WERI-Rb-1 (cell line): ENCODE measurements at regions not wholly inside any gene's neighbourhood (a gene's known extent, or its start where the extent isn't known, plus 50 kb on each side); places are given as distances from the start of the nearest gene placed in this dataset.
A peak's percentile ranks its signal among the peaks of the same experiment; 100 is the strongest.

Source experiments
- DNase-seq: peaks from one replicate; pipeline ENCODE4 v3.0.0-alpha.2; 2020
- H3K27ac ChIP-seq: fragments of 250-450 bp; sonication (Bioruptor Pico); 2 replicates; pipeline ENCODE4 v1.5.1; 2020; ENCODE audit warnings: mild to moderate bottlenecking, moderate library complexity
- H3K27me3 ChIP-seq: fragments of 250-450 bp; sonication (Bioruptor Pico); 2 replicates; pipeline ENCODE4 v1.5.1; 2021; ENCODE audit warnings: mild to moderate bottlenecking, low read depth, moderate library complexity; ENCODE audit not compliant: insufficient read depth, severe bottlenecking
- H3K36me3 ChIP-seq: fragments of 250-450 bp; sonication (Bioruptor Pico); 2 replicates; pipeline ENCODE4 v1.5.1; 2020; ENCODE audit warnings: mild to moderate bottlenecking, moderate library complexity
- H3K4me3 ChIP-seq: 2 replicates; pipeline ENCODE4 v1.5.1; 2011; ENCODE audit warnings: low read depth, mild to moderate bottlenecking, control low read depth, low read length
- H3K9me3 ChIP-seq: fragments of 250-450 bp; sonication (Bioruptor Pico); 2 replicates; pipeline ENCODE4 v1.5.1; 2021; ENCODE audit warnings: mild to moderate bottlenecking, moderate library complexity; ENCODE audit not compliant: severe bottlenecking
- TF ChIP-seq, protein P1 (sequence below): IDR thresholded peaks from 2 replicates; pipeline ENCODE4 v1.5.1; 2011; ENCODE audit warnings: low read depth, mild to moderate bottlenecking, control low read depth, inconsistent platforms, low read length

DNA sequence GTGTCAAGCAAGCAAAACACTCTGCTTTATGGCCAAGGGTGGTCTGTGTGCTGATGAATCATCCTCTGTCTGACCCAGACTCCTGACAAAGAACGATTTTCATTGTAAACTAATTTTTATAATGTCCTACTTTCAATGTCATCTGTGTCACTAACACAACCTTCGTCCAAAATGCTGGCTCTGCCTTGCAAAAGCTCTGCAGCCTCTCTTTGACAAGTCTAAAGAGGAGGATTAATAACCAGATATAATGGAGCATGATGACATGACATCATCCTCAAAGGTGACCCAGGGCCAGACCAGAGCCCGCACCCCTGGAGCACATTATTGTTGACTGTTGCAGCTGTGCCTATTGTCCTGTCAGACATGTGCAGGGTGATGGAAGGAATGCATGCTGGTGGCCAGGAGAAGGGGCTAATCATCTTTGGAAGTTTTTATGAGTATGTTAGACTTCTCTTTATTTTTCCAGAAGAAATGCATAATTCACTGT lies 589.4 kb downstream of the NR2F1-AS1 start:
- no peak overlapping the region for H3K27ac ChIP-seq

DNA sequence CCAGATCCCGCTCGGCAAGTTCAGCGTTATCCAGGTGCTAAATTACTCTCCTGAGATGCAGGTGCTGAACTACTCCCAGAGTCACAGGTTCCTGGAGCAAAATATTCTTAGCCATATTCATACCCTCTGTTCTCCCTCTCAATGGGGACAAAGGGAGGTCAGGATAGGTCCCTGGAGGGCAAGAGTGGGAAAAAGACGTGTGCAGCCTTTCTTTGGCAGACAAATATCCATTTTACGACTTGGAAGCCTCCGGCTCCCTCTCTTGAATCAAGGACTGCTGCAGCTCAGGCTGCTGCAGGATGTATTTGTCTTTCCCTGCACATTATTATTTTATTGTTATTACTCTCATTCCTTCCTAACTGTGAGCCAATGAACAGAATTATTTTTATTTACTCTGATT lies 590.2 kb downstream of the NR2F1-AS1 start:
- Histone ChIP-seq H3K4me3 (no peak overlapping the region), H3K27ac (no peak overlapping the region), H3K9me3 (peaks cover 7% of the 10 kb centered on the region), H3K27me3 (no peaks in the 10 kb centered on the region), H3K36me3 (no peaks in the 10 kb centered on the region)
- no peak for DNase-seq
- TF ChIP-seq, protein P1, sequence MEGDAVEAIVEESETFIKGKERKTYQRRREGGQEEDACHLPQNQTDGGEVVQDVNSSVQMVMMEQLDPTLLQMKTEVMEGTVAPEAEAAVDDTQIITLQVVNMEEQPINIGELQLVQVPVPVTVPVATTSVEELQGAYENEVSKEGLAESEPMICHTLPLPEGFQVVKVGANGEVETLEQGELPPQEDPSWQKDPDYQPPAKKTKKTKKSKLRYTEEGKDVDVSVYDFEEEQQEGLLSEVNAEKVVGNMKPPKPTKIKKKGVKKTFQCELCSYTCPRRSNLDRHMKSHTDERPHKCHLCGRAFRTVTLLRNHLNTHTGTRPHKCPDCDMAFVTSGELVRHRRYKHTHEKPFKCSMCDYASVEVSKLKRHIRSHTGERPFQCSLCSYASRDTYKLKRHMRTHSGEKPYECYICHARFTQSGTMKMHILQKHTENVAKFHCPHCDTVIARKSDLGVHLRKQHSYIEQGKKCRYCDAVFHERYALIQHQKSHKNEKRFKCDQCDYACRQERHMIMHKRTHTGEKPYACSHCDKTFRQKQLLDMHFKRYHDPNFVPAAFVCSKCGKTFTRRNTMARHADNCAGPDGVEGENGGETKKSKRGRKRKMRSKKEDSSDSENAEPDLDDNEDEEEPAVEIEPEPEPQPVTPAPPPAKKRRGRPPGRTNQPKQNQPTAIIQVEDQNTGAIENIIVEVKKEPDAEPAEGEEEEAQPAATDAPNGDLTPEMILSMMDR, result no peak

More for the DNA sequence above, 589.4 kb downstream of the NR2F1-AS1 start:
- TF ChIP-seq, protein P1, result no peak
- DNase-seq, result peak; percentile 16
- H3K36me3 ChIP-seq, result no peaks in the 10 kb centered on the region
- peaks cover 7% of the 10 kb centered on the region for H3K9me3 ChIP-seq
- no peaks in the 10 kb centered on the region for H3K27me3 ChIP-seq
- H3K4me3 ChIP-seq, result no peak overlapping the region

DNA sequence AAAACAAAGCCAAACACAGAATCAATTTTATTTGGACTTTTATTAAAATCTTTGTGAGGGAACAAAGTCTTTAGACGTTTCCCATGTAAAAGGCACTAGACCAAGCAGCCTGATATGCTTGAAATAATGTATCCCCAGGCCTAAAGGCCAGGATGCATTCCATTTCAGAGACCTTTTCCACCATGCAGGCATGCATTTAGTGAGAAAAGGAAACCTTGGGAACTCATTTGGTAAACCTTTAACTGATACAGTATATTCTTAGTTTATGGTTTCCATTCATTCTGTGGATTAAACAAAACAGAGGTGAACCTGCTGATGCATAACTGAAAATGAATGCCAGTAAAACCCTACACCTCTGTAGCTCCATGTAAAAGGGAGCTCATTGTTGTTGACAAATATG lies 600.0 kb downstream of the NR2F1-AS1 start:
- DNase-seq, result no peak
- TF ChIP-seq, protein P1, result no peak

DNA sequence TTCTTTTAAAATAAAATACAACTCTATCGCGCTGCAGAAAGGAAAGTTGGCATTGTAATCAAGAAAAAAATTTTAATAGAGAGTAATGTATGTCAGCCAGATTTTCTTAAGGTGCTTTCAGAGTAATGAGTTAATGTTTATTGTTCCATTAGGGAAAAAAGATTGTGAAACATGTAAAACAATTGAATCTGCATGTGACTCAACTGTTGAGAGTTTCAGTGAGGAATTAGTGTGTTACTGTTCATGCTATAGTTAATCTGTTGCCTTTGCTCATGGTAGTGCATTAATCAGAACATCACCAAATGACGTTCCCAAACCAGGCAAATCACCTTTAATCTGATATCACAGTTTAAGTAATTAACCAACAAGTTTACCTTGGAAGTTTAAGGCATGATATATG lies 600.5 kb downstream of the NR2F1-AS1 start:
- TF ChIP-seq, protein P1, result no peak
- Histone ChIP-seq H3K36me3 (no peaks in the 10 kb centered on the region), H3K4me3 (no peak overlapping the region), H3K9me3 (no peaks in the 10 kb centered on the region), H3K27ac (no peak overlapping the region), H3K27me3 (no peaks in the 10 kb centered on the region)
- DNase-seq, result no peak

More for the DNA sequence above, 600.0 kb downstream of the NR2F1-AS1 start:
- Histone ChIP-seq H3K9me3 (no peaks in the 10 kb centered on the region), H3K4me3 (no peak overlapping the region), H3K36me3 (no peaks in the 10 kb centered on the region), H3K27ac (no peak overlapping the region), H3K27me3 (no peaks in the 10 kb centered on the region)

DNA sequence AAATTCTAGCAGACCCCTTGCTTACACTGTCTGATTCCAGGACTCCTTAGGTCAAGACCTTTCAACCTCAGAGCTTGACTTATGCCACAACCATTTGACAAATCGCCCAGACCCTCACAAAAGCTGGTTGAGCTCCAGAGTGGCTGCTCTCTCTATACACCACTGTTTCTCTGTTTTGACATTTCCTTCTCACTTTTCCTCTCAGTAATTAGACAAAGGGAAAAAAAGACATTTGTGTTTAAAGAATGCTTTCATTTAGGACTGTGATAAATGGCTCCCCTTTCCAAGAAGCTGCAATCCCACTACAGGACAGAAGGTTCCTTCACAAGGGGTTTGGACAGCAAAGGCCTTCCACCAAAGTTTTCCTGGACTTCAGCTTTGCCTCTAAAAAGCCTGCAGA lies 601.3 kb downstream of the NR2F1-AS1 start:
- H3K27ac ChIP-seq, result no peak overlapping the region
- TF ChIP-seq, protein P1, result no peak
- H3K4me3 ChIP-seq, result no peak overlapping the region
- H3K27me3 ChIP-seq, result no peaks in the 10 kb centered on the region
- H3K36me3 ChIP-seq, result no peaks in the 10 kb centered on the region
- no peak for DNase-seq
- no peaks in the 10 kb centered on the region for H3K9me3 ChIP-seq

DNA sequence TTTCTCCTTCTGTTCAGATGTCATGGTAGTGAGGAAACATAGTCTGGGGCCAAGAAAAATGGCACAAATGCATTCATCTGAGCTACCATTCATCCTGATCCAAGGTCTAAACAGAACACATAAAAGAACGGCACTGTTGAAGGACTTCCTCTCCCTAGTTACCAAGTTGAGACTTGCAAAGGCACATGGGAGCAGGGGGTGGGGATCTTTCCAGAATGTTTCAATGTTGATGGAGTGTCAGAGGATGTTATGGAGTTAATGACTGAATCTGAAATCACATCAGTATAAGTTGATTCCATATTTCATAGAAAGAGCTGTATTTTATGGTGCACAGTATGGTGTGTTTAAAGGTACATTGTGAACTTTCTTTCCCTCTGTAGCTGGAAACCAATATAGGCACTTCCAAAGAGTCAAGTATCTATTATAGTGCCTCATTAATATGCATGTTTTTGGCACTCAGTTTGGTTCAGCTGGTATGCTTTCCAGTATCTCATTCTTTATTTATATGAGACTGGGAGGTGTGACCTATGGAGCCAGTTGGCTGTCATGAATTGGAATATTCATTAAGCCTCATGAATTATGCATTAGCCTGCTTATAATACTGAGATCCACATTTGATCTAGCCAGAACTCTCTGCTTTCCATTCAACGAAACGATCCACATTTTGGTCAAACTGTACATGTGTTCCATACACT lies 603.0 kb downstream of the NR2F1-AS1 start:
- Histone ChIP-seq H3K27ac (no peak overlapping the region), H3K36me3 (no peaks in the 10 kb centered on the region), H3K4me3 (no peak overlapping the region), H3K27me3 (no peaks in the 10 kb centered on the region), H3K9me3 (no peaks in the 10 kb centered on the region)
- DNase-seq, result no peak
- TF ChIP-seq, protein P1, result no peak
